ENCODE measurements at regions not wholly inside any gene's neighbourhood (a gene's known extent, or its start where the extent isn't known, plus 50 kb on each side); places are given as distances from the start of the nearest gene placed in this dataset.

DNA sequence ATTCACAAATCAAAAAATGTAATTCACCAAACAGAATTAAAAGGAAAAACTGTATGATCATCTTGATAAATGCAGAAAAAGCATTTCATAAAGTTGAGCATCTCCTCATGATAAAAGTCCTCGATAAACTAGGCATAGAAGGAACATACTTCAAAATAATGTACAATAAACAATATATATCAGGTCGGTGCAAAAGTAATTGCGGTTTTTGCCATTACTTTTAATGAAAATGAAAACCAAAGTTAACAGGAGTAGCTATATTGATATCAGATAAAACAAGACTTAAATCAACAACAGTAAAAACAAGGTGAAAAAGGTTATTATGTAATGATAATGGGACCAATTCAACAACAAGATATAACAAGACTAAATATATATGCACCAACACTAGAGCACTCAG is 372.1 kb downstream of the RAB28 start:
- Histone ChIP-seq H3K4me1 (no peaks in the 10 kb centered on the region), H3K4me3 (no peak overlapping the region), H3K27me3 (no peaks in the 10 kb centered on the region), H3K36me3 (no peaks in the 10 kb centered on the region), H3K9me3 (peaks cover 4% of the 10 kb centered on the region in 2 donors), H3K27ac (no peak overlapping the region)
- DNase-seq (ENCODE audit: low spot score in 2 of 2): no peak
- intact Hi-C loops (cut with DNase I; ENCODE audit: low total_unique reads): no loop called here
- no peak for TF ChIP-seq POLR2AphosphoS5 (IDR thresholded peaks at IDR 0.05)

DNA sequence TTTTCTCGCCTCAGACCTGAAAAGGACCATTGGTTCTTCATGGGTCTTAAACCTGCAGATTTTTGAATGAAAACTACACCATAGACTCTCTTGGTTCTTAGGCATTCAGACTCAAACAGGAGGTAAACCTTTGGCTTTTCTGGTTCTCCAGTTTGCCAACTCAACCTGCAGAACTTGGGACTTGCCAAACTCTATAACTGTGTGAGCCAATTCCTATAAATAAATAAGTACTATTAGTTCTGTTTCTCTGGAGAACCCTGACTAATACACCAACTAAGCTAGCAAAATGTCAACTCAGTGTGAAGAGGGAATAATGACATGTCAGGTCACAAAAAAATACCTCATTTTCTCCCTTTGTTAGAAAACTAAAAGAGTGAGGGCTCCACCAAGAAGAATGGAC is 374.6 kb downstream of the RAB28 start:
- no peak for DNase-seq (ENCODE audit: low spot score in 2 of 2)
- Histone ChIP-seq H3K36me3 (no peaks in the 10 kb centered on the region), H3K27me3 (no peaks in the 10 kb centered on the region), H3K4me3 (no peak overlapping the region), H3K9me3 (peaks cover 4 to 5% of the 10 kb centered on the region in 2 donors), H3K4me1 (no peaks in the 10 kb centered on the region), H3K27ac (no peak overlapping the region)
- TF ChIP-seq POLR2A (IDR thresholded peaks at IDR 0.05) (no peak), POLR2AphosphoS5 (IDR thresholded peaks at IDR 0.05) (no peak)
- TF ChIP-seq, protein P1, sequence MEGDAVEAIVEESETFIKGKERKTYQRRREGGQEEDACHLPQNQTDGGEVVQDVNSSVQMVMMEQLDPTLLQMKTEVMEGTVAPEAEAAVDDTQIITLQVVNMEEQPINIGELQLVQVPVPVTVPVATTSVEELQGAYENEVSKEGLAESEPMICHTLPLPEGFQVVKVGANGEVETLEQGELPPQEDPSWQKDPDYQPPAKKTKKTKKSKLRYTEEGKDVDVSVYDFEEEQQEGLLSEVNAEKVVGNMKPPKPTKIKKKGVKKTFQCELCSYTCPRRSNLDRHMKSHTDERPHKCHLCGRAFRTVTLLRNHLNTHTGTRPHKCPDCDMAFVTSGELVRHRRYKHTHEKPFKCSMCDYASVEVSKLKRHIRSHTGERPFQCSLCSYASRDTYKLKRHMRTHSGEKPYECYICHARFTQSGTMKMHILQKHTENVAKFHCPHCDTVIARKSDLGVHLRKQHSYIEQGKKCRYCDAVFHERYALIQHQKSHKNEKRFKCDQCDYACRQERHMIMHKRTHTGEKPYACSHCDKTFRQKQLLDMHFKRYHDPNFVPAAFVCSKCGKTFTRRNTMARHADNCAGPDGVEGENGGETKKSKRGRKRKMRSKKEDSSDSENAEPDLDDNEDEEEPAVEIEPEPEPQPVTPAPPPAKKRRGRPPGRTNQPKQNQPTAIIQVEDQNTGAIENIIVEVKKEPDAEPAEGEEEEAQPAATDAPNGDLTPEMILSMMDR (IDR thresholded peaks at IDR 0.05): no peak
- intact Hi-C loops (cut with DNase I; ENCODE audit: low total_unique reads): no loop called here

DNA sequence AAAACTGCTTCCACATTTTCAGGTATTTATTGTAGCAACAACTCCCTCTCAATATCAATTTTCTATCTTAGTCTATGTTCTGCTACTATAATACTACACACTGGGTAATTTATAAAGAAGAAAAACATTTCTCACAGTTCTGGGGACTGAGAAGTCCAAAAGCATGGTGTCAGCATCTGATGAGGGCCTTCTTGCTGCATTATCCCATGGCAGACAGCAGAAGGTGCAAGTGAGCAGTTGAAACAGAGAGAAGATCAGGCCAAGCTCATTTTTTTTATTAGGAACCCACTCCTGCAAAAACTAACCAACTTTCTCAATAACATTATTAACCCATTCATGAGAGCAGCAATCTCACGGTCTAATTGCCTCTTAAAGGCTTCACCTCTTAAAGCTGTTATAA is 376.0 kb downstream of the RAB28 start:
- intact Hi-C loops (cut with DNase I; ENCODE audit: low total_unique reads): no loop called here
- no peak for DNase-seq (ENCODE audit: low spot score in 2 of 2)
- Histone ChIP-seq H3K27ac (no peak overlapping the region), H3K27me3 (no peaks in the 10 kb centered on the region), H3K4me3 (no peak overlapping the region), H3K36me3 (no peaks in the 10 kb centered on the region), H3K4me1 (no peaks in the 10 kb centered on the region), H3K9me3 (peaks cover 4 to 5% of the 10 kb centered on the region in 2 donors)
- TF ChIP-seq, protein P1 (IDR thresholded peaks at IDR 0.05): no peak
- TF ChIP-seq POLR2A (IDR thresholded peaks at IDR 0.05): no peak
- TF ChIP-seq POLR2AphosphoS5 (IDR thresholded peaks at IDR 0.05): no peak

DNA sequence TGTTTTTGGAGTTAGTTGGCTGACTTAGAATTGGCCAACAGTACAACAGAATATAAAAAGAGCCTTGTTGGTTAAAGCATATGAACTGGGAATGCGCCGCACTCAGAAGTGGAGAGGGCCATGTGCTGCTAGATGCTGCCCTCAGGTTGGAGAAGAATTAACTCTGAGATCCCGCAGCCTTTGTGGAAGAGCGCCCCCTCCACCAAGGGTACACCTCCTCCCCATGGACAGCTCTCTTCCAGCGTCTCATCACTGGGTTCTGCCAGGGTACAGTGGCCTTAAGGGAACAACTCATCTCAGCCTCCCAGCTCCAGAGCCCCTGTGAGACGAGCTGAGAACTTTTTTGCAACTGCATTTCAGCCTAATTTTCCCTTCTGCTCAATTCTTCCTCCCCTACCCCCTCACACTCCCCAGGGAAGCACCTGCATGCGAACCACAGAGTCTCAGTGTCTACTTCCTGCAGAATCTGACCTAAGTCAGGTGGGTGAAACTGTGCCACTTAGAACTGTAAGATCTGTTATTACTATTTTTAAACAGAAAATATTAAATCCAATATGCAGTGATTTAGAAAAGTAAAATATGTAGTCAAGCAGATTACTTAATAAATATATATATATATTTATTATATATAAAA is 380.6 kb downstream of the RAB28 start:
- H3K36me3 ChIP-seq: no peaks in the 10 kb centered on the region
- no peak for DNase-seq (ENCODE audit: low spot score in 2 of 2)
- no peaks in the 10 kb centered on the region for H3K4me1 ChIP-seq
- intact Hi-C loops (cut with DNase I; ENCODE audit: low total_unique reads): no loop called here
- H3K27ac ChIP-seq: no peak overlapping the region
- peaks cover 0 to 5% of the 10 kb centered on the region in 2 donors for H3K9me3 ChIP-seq
- no peak for TF ChIP-seq POLR2A (IDR thresholded peaks at IDR 0.05)
- TF ChIP-seq POLR2AphosphoS5 (IDR thresholded peaks at IDR 0.05): no peak
- TF ChIP-seq, protein P1 (IDR thresholded peaks at IDR 0.05): no peak
- no peak overlapping the region for H3K4me3 ChIP-seq
- no peaks in the 10 kb centered on the region for H3K27me3 ChIP-seq

DNA sequence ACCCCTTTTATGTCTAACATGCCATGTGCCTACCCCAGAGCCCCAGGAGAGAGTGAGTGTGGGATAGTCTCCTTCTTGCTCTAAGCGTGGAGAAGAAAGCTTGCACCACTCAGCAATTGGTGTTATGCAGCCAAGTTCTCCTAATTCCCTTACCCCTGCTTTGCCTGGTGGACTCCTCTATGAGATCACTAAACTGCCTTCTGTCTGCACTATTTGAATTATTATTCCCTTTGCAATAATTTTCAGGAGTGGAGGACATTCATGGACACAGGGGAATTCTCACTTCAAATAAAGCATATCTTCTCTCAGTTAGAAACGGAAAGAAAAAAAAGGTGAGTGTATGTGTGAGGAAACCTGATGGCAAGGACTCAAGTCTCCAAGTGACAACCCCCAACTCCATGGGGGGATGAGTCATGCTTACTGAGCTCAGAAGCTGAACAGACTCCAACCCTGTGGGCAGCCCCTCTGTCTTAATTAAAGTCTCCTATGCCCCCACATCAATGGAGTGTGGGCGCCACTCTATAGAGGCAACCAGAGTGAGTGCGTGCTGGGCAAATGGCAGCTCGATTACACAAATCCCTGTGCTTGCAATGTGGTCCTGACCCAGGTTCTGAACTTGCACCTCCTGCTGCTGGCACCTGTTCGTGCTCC is 381.9 kb downstream of the RAB28 start:
- intact Hi-C loops (cut with DNase I; ENCODE audit: low total_unique reads): no loop called here
- Histone ChIP-seq H3K27me3 (no peaks in the 10 kb centered on the region), H3K9me3 (peaks cover 0 to 2% of the 10 kb centered on the region in 2 donors), H3K27ac (no peak overlapping the region), H3K36me3 (no peaks in the 10 kb centered on the region), H3K4me1 (no peaks in the 10 kb centered on the region), H3K4me3 (no peak overlapping the region)
- TF ChIP-seq POLR2AphosphoS5 (IDR thresholded peaks at IDR 0.05) (no peak), POLR2A (IDR thresholded peaks at IDR 0.05) (no peak)
- TF ChIP-seq, protein P1 (IDR thresholded peaks at IDR 0.05): no peak
- no peak for DNase-seq (ENCODE audit: low spot score in 2 of 2)
